NCI-H2196 (cell line): ENCODE measurements at regions not wholly inside any gene's neighbourhood (a gene's known extent, or its start where the extent isn't known, plus 50 kb on each side); places are given as distances from the start of the nearest gene placed in this dataset.

ENCODE experiments used
- DNase-seq: peaks from one replicate; lab custom pipeline; 2025; ENCODE audit not compliant: unreplicated experiment; lab: John Stamatoyannopoulos, UW

- no peak for DNase-seq
Observed at GRCh38 chr4:138085736-138086305, 156.3 kb downstream of the SLC7A11 start.

GRCh38 chr4:138078751-138079520, 163.2 kb downstream of the SLC7A11 start:
- DNase-seq: no peak

GRCh38 chr4:138078253-138078652, 163.9 kb downstream of the SLC7A11 start:
- DNase-seq: no peak

- DNase-seq: no peak
Observed at GRCh38 chr4:138076561-138076960, 165.6 kb downstream of the SLC7A11 start.

GRCh38 chr4:138070816-138071215, 171.3 kb downstream of the SLC7A11 start:
- no peak for DNase-seq

GRCh38 chr4:138063581-138063980, 178.6 kb downstream of the SLC7A11 start:
- DNase-seq: no peak

GRCh38 chr4:138062929-138063328, 179.2 kb downstream of the SLC7A11 start:
- no peak for DNase-seq

- DNase-seq: no peak
Observed at GRCh38 chr4:138056541-138056940, 185.6 kb downstream of the SLC7A11 start.

GRCh38 chr4:138055890-138056289, 186.3 kb downstream of the SLC7A11 start:
- no peak for DNase-seq

- no peak for DNase-seq
Observed at GRCh38 chr4:138053641-138054301, 188.4 kb downstream of the SLC7A11 start.

- DNase-seq: no peak
Observed at GRCh38 chr4:138052806-138053632, 189.1 kb downstream of the SLC7A11 start.

GRCh38 chr4:138051157-138051556, 191.0 kb downstream of the SLC7A11 start:
- DNase-seq: no peak

GRCh38 chr4:138050601-138051000, 191.5 kb downstream of the SLC7A11 start:
- DNase-seq: no peak

- no peak for DNase-seq
Observed at GRCh38 chr4:138049355-138049754, 192.8 kb downstream of the SLC7A11 start.

GRCh38 chr4:138047290-138047689, 194.9 kb downstream of the SLC7A11 start:
- no peak for DNase-seq

- DNase-seq: no peak
Observed at GRCh38 chr4:138045036-138045435, 197.1 kb downstream of the SLC7A11 start.

GRCh38 chr4:138039010-138039409, 203.1 kb downstream of the SLC7A11 start:
- no peak for DNase-seq

GRCh38 chr4:138037696-138038095, 204.5 kb downstream of the SLC7A11 start:
- no peak for DNase-seq

GRCh38 chr4:138035781-138036258, 206.3 kb downstream of the SLC7A11 start:
- peak; percentile 25 for DNase-seq

- no peak for DNase-seq
Observed at GRCh38 chr4:138034871-138035270, 207.3 kb downstream of the SLC7A11 start.

- no peak for DNase-seq
Observed at GRCh38 chr4:138032222-138032621, 209.9 kb downstream of the SLC7A11 start.
